A204.1 (cell line): ENCODE measurements at regions not wholly inside any gene's neighbourhood (a gene's known extent, or its start where the extent isn't known, plus 50 kb on each side); places are given as distances from the start of the nearest gene placed in this dataset.
"Not testable (repeated sequence)": the region's sequence is repeated elsewhere in the genome, so short reads cannot be mapped to it uniquely, and the experiment has no call there.

Experiments
- FAIRE-seq: peaks from 2 replicates; lab custom pipeline; 2012; peaks lifted over from hg19 to GRCh38; lab: Jason Lieb, UNC

- FAIRE-seq = no peak
Observed at GRCh38 chr6:113050010-113050858, 703.1 kb downstream of the RFPL4B start.

DNA sequence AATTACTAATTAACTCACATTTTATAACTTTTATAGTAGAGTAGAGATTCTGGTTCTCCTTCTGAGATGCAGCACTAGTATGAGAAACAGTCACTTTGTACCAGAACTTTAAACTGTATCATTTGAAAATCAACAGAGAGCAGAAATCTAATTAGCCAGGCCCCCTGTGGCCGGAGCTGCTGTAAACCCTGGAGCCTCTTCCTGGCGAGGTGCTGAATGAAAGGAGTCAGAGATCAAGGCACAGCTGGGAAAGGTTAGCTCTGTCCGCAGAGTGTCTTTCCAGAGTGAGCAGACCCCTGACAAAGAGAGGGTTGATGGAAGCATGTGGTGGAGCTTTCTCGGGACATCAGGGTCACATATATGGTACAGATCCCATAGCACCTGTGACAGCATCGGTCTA, 703.8 kb downstream of the RFPL4B start:
- no peak for FAIRE-seq

DNA sequence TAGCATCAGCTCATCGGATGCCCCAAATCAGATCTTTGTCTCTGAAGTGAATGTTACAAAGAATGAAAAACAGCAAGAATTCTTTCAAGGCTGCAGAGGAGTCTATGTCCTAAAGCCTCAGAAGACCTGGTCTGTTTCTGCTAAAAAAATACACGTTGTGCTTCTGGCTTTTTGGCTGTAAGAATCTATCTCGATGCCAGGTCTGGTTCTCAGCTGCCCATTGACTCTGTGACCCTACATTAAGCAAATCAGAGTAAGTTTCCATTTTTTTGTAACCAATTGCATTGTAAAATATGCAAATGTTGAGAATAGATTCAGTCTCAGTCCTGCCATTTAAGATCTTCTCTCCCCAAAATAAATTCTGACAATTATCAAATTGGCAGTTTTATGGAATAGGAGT, 705.4 kb downstream of the RFPL4B start:
- no peak for FAIRE-seq

DNA sequence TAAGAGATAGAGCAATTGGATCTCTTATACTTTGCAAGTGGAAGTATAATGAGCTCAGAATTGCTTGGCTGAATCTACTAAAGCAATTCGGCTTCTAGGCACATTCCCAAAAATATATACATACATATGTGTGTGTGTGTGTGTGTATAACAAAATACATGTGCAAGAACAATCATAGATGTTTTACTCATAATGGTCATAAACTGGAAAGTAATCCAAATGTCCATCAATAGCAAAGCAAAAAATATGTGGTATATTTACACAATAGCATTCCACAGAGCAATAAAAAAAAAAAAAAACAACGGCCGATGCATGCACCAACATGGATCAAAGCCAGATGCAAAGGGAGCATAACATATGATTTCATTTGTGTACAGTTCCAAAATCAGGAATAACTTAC, 707.9 kb downstream of the RFPL4B start:
- no peak for FAIRE-seq

DNA sequence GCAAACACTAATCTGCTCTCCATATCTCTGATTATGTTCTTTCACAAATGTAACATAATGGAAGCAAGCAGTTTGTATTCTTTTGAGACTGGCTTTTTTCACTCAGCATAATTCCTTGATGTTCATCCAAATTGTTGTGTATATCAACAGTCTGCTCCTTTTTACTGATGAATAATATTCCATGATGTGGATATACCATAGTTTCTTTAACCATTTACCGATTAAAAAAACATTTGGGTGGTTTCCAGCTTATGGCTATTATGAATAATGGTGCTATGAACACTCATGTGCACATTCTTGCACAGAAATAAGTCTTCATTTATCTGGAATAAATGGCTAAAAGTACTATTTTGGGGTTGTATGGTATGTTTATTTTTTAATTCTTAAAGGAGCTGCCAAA, 708.9 kb downstream of the RFPL4B start:
- no peak for FAIRE-seq

DNA sequence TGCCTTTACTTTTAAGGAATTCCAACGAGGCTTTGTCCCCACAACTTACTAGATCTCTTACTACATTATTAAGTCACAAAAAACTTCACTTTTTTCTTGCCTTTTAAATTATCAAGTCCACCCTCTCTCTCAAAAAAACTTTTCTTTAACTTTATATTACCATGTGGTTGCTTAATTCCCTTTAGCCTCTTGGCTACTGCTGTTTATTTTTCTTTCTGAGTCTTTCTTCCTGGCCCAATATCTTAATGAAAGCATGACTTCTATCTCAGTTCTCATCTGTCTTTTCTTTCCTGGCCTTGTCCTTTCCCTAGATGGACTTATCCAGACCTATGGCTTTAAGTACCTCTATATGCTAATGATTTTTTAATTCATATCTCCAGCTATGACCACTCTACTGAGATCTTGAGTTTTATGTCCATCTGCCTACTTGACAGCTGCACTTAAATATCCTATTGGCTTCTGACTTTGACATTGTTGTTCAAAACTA, 710.5 kb downstream of the RFPL4B start:
- FAIRE-seq = no peak

GRCh38 chr6:113060664-113061063, 713.5 kb downstream of the RFPL4B start:
- no peak for FAIRE-seq

- FAIRE-seq = no peak
Observed at GRCh38 chr6:113065611-113066010, 718.5 kb downstream of the RFPL4B start.

DNA sequence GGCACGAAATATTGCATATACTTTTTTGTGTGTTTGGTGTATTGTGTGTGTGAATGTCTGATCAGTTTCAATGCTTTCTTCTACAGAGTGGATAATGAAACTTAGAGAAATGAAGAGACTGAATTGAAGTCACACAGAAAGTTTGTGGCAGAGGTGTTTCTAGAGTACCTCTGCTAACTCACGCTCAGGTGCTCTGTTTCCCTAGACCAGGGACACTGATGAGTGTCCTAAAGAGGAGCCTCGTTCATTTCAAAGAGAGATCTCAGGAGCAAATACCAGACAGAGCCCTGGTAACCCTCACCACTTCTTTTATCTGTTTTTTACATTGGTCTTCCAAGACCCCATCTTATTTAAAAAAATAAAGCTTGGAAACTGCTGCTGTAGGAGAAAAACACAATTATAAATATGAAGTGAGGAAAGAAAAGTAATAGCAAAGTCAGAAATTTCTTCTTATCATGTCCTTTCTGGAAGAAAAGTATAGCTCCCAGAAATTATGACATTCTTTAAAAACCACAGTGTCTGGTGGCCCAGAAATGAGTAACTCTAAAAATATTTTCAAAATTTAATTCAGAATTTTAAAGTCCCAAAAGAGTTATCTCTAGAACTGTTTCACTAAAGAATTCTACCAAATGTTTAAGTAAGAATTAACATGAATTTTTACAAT, 720.6 kb downstream of the RFPL4B start:
- FAIRE-seq = no peak

GRCh38 chr6:113068570-113068969, 721.4 kb downstream of the RFPL4B start:
- no peak for FAIRE-seq

DNA sequence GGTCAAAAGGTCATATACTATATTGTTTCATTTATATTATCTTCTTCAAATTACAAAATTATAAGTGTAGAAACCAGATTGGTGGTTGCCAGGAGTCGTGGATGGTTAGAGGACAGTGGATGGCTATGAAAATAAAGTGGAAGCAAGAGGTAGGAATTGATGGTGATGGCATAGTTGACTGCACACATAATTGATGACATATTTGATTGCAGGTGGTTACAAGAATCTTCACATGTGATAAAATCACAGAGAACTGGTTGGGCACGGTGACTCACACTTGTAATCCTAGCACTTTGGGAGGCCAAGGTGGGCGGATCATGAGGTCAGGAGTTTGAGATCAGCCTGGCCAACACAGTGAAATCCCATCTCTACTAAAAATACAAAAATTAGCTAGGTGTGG, 723.6 kb downstream of the RFPL4B start:
- not testable (repeated sequence) for FAIRE-seq

- FAIRE-seq = no peak
Observed at GRCh38 chr6:113073611-113074191, 726.6 kb downstream of the RFPL4B start.

GRCh38 chr6:113076116-113076515, 729.0 kb downstream of the RFPL4B start:
- no peak for FAIRE-seq

- no peak for FAIRE-seq
Observed at GRCh38 chr6:113076816-113077215, 729.7 kb downstream of the RFPL4B start.

DNA sequence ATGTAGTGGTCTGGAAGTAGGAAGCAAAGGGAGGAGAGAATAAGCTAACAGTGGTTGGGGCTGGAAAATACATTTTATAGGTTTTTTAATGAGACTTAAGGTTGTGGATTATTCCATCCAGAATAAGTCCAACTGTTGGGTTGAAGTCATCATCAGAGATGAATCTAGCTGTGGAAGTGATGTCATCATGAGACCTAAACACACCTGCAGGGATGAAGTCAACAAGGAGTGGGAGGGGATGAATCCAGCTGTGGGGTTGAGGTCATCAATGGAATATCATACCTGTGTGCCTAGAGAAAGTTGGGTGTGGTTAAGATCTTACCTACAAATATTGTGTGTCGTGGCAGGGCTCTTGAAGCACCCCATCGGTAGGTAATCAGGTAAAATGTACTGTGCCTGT, 730.7 kb downstream of the RFPL4B start:
- no peak for FAIRE-seq

DNA sequence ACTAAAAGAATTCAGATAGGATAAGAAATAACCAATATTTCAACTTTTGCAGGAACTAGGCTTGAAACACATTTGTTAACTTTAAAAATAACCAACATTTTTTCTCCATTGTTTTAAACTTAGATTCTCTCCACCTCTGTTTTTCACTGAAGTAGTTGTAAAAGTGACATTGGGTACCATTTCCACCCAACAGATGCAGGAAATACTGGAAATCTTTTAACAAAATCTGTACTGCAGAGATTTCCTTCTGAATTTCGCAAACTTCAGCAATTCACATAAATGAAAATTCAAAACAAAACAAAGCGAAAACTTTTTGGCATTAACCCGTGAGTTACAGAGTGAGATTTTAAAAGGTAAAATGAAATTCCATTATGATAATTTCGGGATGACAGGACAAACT, 731.7 kb downstream of the RFPL4B start:
- FAIRE-seq = no peak

DNA sequence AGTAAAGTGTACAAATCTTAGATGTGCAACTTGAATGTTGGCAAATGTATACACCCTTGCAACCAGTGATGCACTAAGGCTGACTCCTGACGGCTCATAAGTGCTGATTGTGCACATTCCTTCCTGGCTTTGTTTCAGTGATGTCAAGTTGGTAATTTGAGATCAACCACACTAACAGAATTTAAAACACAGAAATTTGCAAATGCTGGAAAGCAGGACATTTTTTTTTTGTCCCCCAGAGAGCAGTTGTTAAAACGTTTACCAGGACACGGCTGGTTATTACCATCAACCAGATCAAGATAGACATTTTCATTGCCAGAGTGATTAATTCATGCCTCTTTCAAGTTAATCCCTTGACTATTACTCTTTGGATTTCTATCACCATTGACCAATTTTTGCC, 735.6 kb downstream of the RFPL4B start:
- FAIRE-seq = no peak

GRCh38 chr6:113083947-113084346, 736.8 kb downstream of the RFPL4B start:
- FAIRE-seq = no peak

DNA sequence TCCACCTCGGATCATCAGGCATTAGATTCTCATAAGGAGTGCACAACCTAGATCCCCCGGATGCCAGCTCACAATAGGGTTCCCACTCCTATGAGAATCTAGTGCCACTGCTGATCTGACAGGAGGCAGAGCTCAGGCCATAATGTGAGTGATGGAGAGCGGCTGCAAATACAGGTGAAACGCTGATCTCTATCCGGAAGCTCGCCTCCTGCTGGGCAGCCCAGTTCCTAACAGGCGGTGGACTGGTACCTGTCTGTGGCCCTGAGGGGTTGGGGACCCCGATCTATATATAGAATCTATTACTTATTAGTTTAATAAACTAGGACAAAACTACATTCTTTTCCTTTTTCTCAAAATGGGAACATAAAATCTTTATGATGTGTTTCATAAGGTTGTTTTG, 741.9 kb downstream of the RFPL4B start:
- FAIRE-seq = no peak

DNA sequence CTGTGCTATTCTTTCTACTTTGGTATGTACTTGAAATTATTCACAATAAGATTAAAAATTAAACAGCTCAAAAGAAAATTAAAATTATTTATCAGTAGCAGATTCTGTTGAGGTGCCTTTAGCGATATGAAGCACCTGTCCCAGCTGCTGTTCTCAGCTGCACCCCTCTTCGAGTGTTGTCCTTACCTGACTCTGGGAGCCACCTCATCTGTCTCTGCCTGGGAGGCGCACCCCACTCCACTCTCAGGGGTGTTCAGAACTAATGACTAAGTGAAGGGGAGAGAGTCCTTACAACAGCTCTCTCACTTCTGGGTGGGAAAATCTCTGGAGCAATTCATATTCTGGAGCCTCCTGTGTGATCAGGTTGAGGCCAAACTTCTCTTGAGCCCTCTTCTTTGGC, 745.7 kb downstream of the RFPL4B start:
- no peak for FAIRE-seq

- FAIRE-seq = no peak
Observed at GRCh38 chr6:113094779-113095178, 747.6 kb downstream of the RFPL4B start.

- no peak for FAIRE-seq
Observed at GRCh38 chr6:113095841-113096240, 748.7 kb downstream of the RFPL4B start.

DNA sequence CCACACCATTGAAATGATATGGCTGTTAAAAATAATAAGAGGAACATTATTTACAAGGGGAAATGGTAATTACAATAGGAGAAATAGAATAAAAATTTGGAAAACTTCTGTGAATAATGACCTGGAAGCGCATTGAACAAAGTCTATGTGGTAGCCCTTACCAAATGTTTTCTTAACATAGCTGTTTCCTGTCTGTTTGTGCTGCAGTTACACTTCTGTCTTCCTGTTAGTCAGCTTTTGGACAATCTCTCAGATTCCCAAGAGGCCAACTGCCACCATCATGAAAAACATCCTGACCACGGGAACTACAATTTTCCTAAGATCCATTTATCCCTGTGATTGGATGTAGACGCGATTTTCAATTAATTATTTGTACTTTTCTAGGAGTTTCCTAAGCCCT, 754.4 kb upstream of the MARCKS start:
- no peak for FAIRE-seq
